ENCODE measurements at regions not wholly inside any gene's neighbourhood (a gene's known extent, or its start where the extent isn't known, plus 50 kb on each side); places are given as distances from the start of the nearest gene placed in this dataset.

DNA sequence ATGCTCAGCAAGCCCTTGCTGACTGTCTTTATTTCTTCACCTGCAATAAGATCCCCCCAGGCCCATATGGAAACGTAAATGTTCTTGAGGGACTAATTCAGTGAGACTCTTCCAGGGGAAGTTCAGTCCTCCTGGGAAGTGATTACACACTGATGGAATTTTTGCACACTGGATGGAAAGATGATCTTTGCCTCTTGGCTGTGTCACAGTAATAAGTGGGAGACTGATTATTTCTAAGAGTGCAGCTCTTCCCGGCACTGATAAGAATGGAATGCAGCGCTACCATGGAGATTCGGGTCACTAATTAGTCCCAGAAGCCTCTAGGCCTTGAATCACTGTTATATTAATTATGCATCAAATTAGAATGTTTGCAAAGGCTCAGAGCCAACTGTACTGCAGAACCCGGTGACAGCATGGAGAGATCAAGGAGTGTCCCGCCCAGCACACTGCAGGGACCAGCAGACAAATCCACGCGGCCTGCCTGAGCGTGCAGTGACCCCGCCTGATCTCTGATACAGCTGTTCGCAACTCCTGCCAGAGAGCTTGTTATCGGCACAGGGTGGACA, 178.3 kb downstream of the SNX19 start:
- H3K27me3 ChIP-seq (ENCODE audit: insufficient read depth, low read length), result no peaks in the 10 kb centered on the region
- no peak overlapping the region for H3K9ac ChIP-seq (ENCODE audit: low read depth, low read length)
- H3K4me1 ChIP-seq (ENCODE audit: insufficient read depth, low read length), result no peaks in the 10 kb centered on the region
- H3K9me3 ChIP-seq (ENCODE audit: insufficient read depth, low read depth, low read length), result peaks cover 30% of the 10 kb centered on the region
- H3K36me3 ChIP-seq (ENCODE audit: insufficient read depth, low read depth, low read length), result no peaks in the 10 kb centered on the region
- no peak overlapping the region for H3K4me3 ChIP-seq (ENCODE audit: low read length)
- no peak overlapping the region for H3K27ac ChIP-seq (ENCODE audit: low read length)

DNA sequence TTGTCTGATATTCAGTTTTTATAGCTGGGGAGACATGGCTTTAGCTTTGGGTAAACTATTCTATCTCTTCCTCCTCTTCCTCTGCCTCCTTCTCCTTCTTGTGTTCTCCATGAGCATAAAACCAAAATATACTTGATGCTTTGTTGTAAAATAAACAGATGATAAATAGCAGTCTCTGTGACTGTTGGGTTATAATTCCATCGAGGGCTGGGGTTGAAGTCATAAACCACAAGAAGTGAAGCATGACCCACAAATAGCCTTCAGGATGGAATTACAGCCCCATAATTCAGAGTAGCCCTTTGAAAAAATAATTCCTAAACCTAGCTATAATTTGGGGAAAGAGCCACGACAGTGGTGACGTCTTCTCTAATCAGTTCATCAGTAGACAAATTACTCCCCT, 177.7 kb downstream of the SNX19 start:
- H3K9me3 ChIP-seq (ENCODE audit: insufficient read depth, low read depth, low read length), result peaks cover 35% of the 10 kb centered on the region
- no peak overlapping the region for H3K9ac ChIP-seq (ENCODE audit: low read depth, low read length)
- H3K36me3 ChIP-seq (ENCODE audit: insufficient read depth, low read depth, low read length), result no peaks in the 10 kb centered on the region
- no peaks in the 10 kb centered on the region for H3K27me3 ChIP-seq (ENCODE audit: insufficient read depth, low read length)
- H3K4me3 ChIP-seq (ENCODE audit: low read length), result no peak overlapping the region
- H3K4me1 ChIP-seq (ENCODE audit: insufficient read depth, low read length), result no peaks in the 10 kb centered on the region
- H3K27ac ChIP-seq (ENCODE audit: low read length), result no peak overlapping the region

DNA sequence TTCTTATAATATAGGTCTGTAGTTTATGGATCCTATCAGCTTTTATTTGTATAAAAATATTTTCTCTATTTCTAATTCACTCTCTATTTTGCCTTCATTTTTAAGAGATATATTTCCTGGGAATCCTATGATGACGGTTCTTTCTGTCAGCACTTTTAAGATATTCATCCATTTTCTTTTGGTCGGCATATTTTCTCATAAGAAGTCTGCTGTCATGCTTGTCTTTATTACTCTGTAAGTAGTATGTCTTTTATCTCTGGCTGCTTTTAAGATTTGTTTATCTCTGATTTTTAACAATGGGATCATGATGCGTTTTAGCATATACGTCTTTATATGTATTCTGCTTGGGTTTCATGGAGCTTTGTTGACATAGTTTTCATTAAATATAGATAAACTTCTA, 175.5 kb downstream of the SNX19 start:
- peaks cover 28% of the 10 kb centered on the region for H3K9me3 ChIP-seq (ENCODE audit: insufficient read depth, low read depth, low read length)
- H3K36me3 ChIP-seq (ENCODE audit: insufficient read depth, low read depth, low read length), result no peaks in the 10 kb centered on the region
- H3K27me3 ChIP-seq (ENCODE audit: insufficient read depth, low read length), result no peaks in the 10 kb centered on the region
- H3K27ac ChIP-seq (ENCODE audit: low read length), result no peak overlapping the region
- no peak overlapping the region for H3K9ac ChIP-seq (ENCODE audit: low read depth, low read length)
- no peak overlapping the region for H3K4me3 ChIP-seq (ENCODE audit: low read length)
- no peaks in the 10 kb centered on the region for H3K4me1 ChIP-seq (ENCODE audit: insufficient read depth, low read length)

GRCh38 chr11:130744794-130745193, 171.5 kb downstream of the SNX19 start:
- Histone ChIP-seq H3K4me3 (ENCODE audit: low read length) (no peak overlapping the region), H3K4me1 (ENCODE audit: insufficient read depth, low read length) (no peaks in the 10 kb centered on the region), H3K27ac (ENCODE audit: low read length) (no peak overlapping the region), H3K36me3 (ENCODE audit: insufficient read depth, low read depth, low read length) (no peaks in the 10 kb centered on the region), H3K27me3 (ENCODE audit: insufficient read depth, low read length) (no peaks in the 10 kb centered on the region), H3K9me3 (ENCODE audit: insufficient read depth, low read depth, low read length) (peaks cover 30% of the 10 kb centered on the region), H3K9ac (ENCODE audit: low read depth, low read length) (no peak overlapping the region)

- Histone ChIP-seq H3K27ac (ENCODE audit: low read length) (no peak overlapping the region), H3K4me1 (ENCODE audit: insufficient read depth, low read length) (no peaks in the 10 kb centered on the region), H3K36me3 (ENCODE audit: insufficient read depth, low read depth, low read length) (no peaks in the 10 kb centered on the region), H3K27me3 (ENCODE audit: insufficient read depth, low read length) (no peaks in the 10 kb centered on the region), H3K4me3 (ENCODE audit: low read length) (no peak overlapping the region), H3K9me3 (ENCODE audit: insufficient read depth, low read depth, low read length) (peaks cover 3% of the 10 kb centered on the region; the same call in 1 of the 2 replicates), H3K9ac (ENCODE audit: low read depth, low read length) (no peak overlapping the region)
These were observed 167.1 kb downstream of the SNX19 start for GRCh38 chr11:130749216-130749615.

GRCh38 chr11:130760515-130761125, 155.7 kb downstream of the SNX19 start:
- Histone ChIP-seq H3K9ac (ENCODE audit: low read depth, low read length) (peak overlapping the region; percentile 15; the same call in 1 of the 2 replicates), H3K4me1 (ENCODE audit: insufficient read depth, low read length) (peaks cover 28% of the 10 kb centered on the region)

GRCh38 chr11:130761560-130762220, 154.6 kb downstream of the SNX19 start:
- Histone ChIP-seq H3K36me3 (ENCODE audit: insufficient read depth, low read depth, low read length) (no peaks in the 10 kb centered on the region), H3K27me3 (ENCODE audit: insufficient read depth, low read length) (no peaks in the 10 kb centered on the region), H3K9ac (ENCODE audit: low read depth, low read length) (no peak overlapping the region), H3K9me3 (ENCODE audit: insufficient read depth, low read depth, low read length) (no peaks in the 10 kb centered on the region), H3K4me1 (ENCODE audit: insufficient read depth, low read length) (peaks cover 28% of the 10 kb centered on the region), H3K27ac (ENCODE audit: low read length) (no peak overlapping the region), H3K4me3 (ENCODE audit: low read length) (no peak overlapping the region)

More at GRCh38 chr11:130760515-130761125, 155.7 kb downstream of the SNX19 start:
- Histone ChIP-seq H3K4me3 (ENCODE audit: low read length) (peak overlapping the region; percentile 38), H3K27me3 (ENCODE audit: insufficient read depth, low read length) (no peaks in the 10 kb centered on the region), H3K9me3 (ENCODE audit: insufficient read depth, low read depth, low read length) (no peaks in the 10 kb centered on the region), H3K27ac (ENCODE audit: low read length) (no peak overlapping the region), H3K36me3 (ENCODE audit: insufficient read depth, low read depth, low read length) (no peaks in the 10 kb centered on the region)

DNA sequence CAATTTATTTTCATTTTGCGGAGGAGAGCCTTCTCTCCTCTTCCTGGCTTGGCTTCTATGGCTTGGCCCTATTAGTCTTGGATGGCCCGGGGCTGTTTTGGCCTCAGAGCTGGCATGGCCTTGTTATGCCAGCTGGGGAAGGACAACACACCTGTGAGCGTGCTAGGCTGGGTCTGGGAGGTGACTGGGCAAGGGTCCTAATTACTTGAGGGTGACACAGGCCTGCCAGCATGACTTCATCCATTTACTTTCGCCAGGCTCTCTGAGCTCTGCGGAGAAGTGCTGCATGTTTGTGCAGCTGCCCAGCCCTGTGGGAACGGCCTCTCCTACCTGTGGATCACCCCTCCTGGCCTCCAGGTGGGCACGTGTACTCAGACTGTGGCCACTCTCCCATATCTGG, 153.6 kb downstream of the SNX19 start:
- H3K4me3 ChIP-seq (ENCODE audit: low read length), result no peak overlapping the region
- no peak overlapping the region for H3K27ac ChIP-seq (ENCODE audit: low read length)
- no peak overlapping the region for H3K9ac ChIP-seq (ENCODE audit: low read depth, low read length)
- H3K4me1 ChIP-seq (ENCODE audit: insufficient read depth, low read length), result peaks cover 28% of the 10 kb centered on the region
- no peaks in the 10 kb centered on the region; the same call in 1 of the 2 replicates for H3K9me3 ChIP-seq (ENCODE audit: insufficient read depth, low read depth, low read length)
- H3K36me3 ChIP-seq (ENCODE audit: insufficient read depth, low read depth, low read length), result no peaks in the 10 kb centered on the region
- H3K27me3 ChIP-seq (ENCODE audit: insufficient read depth, low read length), result no peaks in the 10 kb centered on the region

DNA sequence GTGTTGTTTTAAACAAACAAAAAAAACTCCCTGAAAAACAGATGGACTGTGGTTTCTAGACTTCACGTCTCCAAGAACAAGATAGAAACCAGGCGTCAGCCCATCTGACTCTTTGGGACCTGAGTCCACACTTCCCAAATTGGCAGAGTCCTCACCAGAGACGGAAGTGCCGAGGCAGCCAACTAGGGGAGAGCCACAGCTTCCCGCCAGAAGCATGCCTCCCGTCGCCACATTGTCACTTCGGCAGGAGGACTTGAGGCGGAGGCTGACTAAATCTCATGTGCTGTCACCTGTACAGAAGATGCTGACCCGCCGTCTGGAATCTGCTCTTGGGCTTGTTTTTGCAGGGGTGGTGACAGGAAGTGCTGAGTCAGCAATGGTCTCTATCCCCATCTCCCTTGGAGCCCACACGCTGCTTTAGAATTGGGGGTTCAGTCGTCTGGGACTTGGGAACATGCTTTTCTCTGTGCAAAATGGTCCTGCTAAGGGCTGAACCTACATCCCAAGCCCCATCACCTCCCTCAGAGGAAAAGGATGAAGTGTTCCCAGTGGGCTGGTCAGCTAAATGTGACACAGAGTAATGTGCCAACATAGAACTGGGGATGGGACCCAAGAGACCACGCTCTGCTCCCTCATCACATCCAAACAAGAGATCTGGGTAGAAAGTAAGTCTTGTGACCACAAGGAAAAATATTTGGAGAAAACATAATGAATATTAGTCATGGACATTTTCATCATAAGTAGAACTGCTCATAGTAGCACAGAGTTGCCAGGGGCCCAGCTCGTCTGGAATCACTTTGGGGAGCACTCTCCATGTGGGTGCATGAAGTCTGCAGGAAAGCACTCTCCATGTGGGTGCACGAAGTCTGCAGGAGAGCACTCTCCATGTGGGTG, 152.9 kb downstream of the SNX19 start:
- Histone ChIP-seq H3K36me3 (ENCODE audit: insufficient read depth, low read depth, low read length) (no peaks in the 10 kb centered on the region), H3K27me3 (ENCODE audit: insufficient read depth, low read length) (no peaks in the 10 kb centered on the region), H3K9me3 (ENCODE audit: insufficient read depth, low read depth, low read length) (no peaks in the 10 kb centered on the region; the same call in 1 of the 2 replicates), H3K4me1 (ENCODE audit: insufficient read depth, low read length) (peaks cover 28% of the 10 kb centered on the region), H3K9ac (ENCODE audit: low read depth, low read length) (no peak overlapping the region), H3K4me3 (ENCODE audit: low read length) (no peak overlapping the region), H3K27ac (ENCODE audit: low read length) (no peak overlapping the region)

GRCh38 chr11:130765406-130765805, 150.9 kb downstream of the SNX19 start:
- Histone ChIP-seq H3K4me3 (ENCODE audit: low read length) (no peak overlapping the region), H3K9me3 (ENCODE audit: insufficient read depth, low read depth, low read length) (no peaks in the 10 kb centered on the region; the same call in 1 of the 2 replicates), H3K27ac (ENCODE audit: low read length) (no peak overlapping the region), H3K36me3 (ENCODE audit: insufficient read depth, low read depth, low read length) (no peaks in the 10 kb centered on the region), H3K9ac (ENCODE audit: low read depth, low read length) (no peak overlapping the region), H3K4me1 (ENCODE audit: insufficient read depth, low read length) (peaks cover 16% of the 10 kb centered on the region), H3K27me3 (ENCODE audit: insufficient read depth, low read length) (no peaks in the 10 kb centered on the region)

GRCh38 chr11:130765951-130766649, 150.2 kb downstream of the SNX19 start:
- Histone ChIP-seq H3K4me1 (ENCODE audit: insufficient read depth, low read length) (peaks cover 9% of the 10 kb centered on the region), H3K36me3 (ENCODE audit: insufficient read depth, low read depth, low read length) (no peaks in the 10 kb centered on the region), H3K9me3 (ENCODE audit: insufficient read depth, low read depth, low read length) (no peaks in the 10 kb centered on the region; the same call in 1 of the 2 replicates), H3K27me3 (ENCODE audit: insufficient read depth, low read length) (no peaks in the 10 kb centered on the region), H3K9ac (ENCODE audit: low read depth, low read length) (no peak overlapping the region), H3K27ac (ENCODE audit: low read length) (no peak overlapping the region), H3K4me3 (ENCODE audit: low read length) (no peak overlapping the region)

Measured in iPS-20b (cell line).